HepG2 (cell line): ENCODE measurements at regions not wholly inside any gene's neighbourhood (a gene's known extent, or its start where the extent isn't known, plus 50 kb on each side); places are given as distances from the start of the nearest gene placed in this dataset.
A peak's percentile ranks its signal among the peaks of the same experiment; 100 is the strongest.

Experiments
- ATF1 ChIP-seq: IDR thresholded peaks from 2 replicates; pipeline ENCODE4 v1.6.1; 2016; ENCODE audit warnings: mild to moderate bottlenecking, control low read depth
- ATRX ChIP-seq: sonication (generic); formaldehyde crosslinking; IDR thresholded peaks from 2 replicates; pipeline ENCODE4 v1.4.0; 2020; ENCODE audit warnings: missing genetic modification reagents, borderline replicate concordance
- MAZ ChIP-seq, 2 experiments: sonication (generic) in 1 of 2; formaldehyde crosslinking in 1 of 2; IDR thresholded peaks; 2 replicates each; pipeline versions ENCODE4 v1.5.0 to v1.6.1; 2012 to 2020; ENCODE audit warnings: low read depth in 2 of 2, mild to moderate bottlenecking in 2 of 2, borderline replicate concordance in 1 of 2, improper control_type of control experiment in 1 of 2, low read length in 1 of 2, missing genetic modification reagents in 1 of 2, moderate library complexity in 1 of 2
- RORA ChIP-seq: sonication (generic); formaldehyde crosslinking; IDR thresholded peaks from 2 replicates; pipeline ENCODE4 v1.5.0; 2020; ENCODE audit warnings: mild to moderate bottlenecking, missing genetic modification reagents, moderate library complexity
- SOX6 ChIP-seq, 2 experiments: fragments of 450-650 bp in 1 of 2; sonication (generic) in 1 of 2; formaldehyde crosslinking in 1 of 2; IDR thresholded peaks; 2 replicates each; pipeline versions ENCODE4 v1.4.0 to v1.6.1; 2017 to 2020; ENCODE audit warnings: antibody characterized with exemption in 1 of 2, mild to moderate bottlenecking in 1 of 2, missing genetic modification reagents in 1 of 2
- ZNF274 ChIP-seq: sonication (generic); formaldehyde crosslinking; IDR thresholded peaks from 2 replicates; pipeline ENCODE4 v1.5.1; 2020; ENCODE audit warnings: mild to moderate bottlenecking, missing genetic modification reagents
- ZNF441 ChIP-seq: sonication (generic); formaldehyde crosslinking; IDR thresholded peaks from 2 replicates; pipeline ENCODE4 v1.7.0; 2021; ENCODE audit warnings: missing genetic modification reagents, borderline replicate concordance
- ZNF629 ChIP-seq: sonication (generic); formaldehyde crosslinking; conservative IDR thresholded peaks from 2 replicates; pipeline ENCODE4 v1.5.0; 2020; ENCODE audit warnings: missing genetic modification reagents
- ZNF7 ChIP-seq: IDR thresholded peaks from 2 replicates; pipeline ENCODE4 v1.6.1; 2016; ENCODE audit warnings: missing biosample characterization, missing genetic modification reagents
- ZNF746 ChIP-seq: sonication (generic); formaldehyde crosslinking; IDR thresholded peaks from 2 replicates; pipeline ENCODE4 v1.8.0; 2022; ENCODE audit warnings: mild to moderate bottlenecking, missing genetic modification reagents
- TF ChIP-seq, protein P1 (sequence below): sonication (generic); formaldehyde crosslinking; IDR thresholded peaks from 2 replicates; pipeline ENCODE4 v1.4.0; 2020; ENCODE audit warnings: missing genetic modification reagents
- TF ChIP-seq, protein P2 (sequence below): sonication (generic); formaldehyde crosslinking; IDR thresholded peaks from 2 replicates; pipeline ENCODE4 v1.4.0; 2020; ENCODE audit warnings: missing genetic modification reagents, borderline replicate concordance
- TF ChIP-seq, protein P3 (sequence below): IDR thresholded peaks from 2 replicates; pipeline ENCODE4 v1.6.1; 2016; ENCODE audit warnings: low read depth, borderline replicate concordance
- TF ChIP-seq, protein P4 (sequence below): sonication (generic); formaldehyde crosslinking; conservative IDR thresholded peaks from 2 replicates; pipeline ENCODE4 v1.4.0; 2020; ENCODE audit warnings: mild to moderate bottlenecking, missing genetic modification reagents, moderate library complexity
- TF ChIP-seq, protein P5 (sequence below): sonication (generic); formaldehyde crosslinking; conservative IDR thresholded peaks from 2 replicates; pipeline ENCODE4 v1.4.0; 2020; ENCODE audit warnings: missing genetic modification reagents
- TF ChIP-seq, protein P6 (sequence below): sonication (generic); formaldehyde crosslinking; IDR thresholded peaks from 2 replicates; pipeline ENCODE4 v1.4.0; 2020; ENCODE audit warnings: low read depth, mild to moderate bottlenecking, missing genetic modification reagents

DNA sequence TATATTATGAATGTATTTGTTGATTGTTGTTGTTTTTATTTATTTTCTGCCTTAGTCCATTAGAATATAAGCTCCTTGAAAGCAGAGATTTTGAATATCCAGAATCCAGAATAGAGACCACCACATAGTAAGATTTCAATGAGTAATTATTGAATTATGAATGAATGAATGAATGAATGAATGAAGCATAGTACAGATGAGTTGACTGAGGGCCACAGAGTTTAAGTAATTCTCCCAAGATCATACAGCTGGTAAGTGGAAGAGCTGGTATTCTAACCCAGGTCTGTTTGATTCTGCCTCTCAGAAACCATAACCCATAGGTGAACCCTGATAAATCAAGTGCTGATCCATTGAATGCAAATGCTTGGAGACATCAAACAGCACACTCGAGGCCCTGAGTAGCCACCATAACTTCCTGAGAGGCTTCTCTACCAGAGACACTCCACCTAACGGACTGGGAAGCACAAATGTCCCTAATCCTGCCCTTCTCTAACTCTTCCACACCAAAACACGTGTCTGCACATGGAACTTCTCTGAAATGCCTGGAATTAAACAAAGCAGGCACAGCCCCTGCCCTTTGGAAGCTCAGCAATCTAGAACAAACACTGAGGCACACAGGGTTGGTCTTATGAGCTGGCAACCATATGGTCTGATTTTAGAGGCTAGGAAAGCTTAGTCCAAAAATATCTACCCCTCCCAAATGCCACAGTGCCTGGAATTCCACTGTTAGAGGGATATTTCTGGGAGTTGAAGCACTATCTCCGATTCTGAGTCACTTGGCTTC, 190.1 kb downstream of the FOXO1 start (continued):
- TF ChIP-seq, protein P1, sequence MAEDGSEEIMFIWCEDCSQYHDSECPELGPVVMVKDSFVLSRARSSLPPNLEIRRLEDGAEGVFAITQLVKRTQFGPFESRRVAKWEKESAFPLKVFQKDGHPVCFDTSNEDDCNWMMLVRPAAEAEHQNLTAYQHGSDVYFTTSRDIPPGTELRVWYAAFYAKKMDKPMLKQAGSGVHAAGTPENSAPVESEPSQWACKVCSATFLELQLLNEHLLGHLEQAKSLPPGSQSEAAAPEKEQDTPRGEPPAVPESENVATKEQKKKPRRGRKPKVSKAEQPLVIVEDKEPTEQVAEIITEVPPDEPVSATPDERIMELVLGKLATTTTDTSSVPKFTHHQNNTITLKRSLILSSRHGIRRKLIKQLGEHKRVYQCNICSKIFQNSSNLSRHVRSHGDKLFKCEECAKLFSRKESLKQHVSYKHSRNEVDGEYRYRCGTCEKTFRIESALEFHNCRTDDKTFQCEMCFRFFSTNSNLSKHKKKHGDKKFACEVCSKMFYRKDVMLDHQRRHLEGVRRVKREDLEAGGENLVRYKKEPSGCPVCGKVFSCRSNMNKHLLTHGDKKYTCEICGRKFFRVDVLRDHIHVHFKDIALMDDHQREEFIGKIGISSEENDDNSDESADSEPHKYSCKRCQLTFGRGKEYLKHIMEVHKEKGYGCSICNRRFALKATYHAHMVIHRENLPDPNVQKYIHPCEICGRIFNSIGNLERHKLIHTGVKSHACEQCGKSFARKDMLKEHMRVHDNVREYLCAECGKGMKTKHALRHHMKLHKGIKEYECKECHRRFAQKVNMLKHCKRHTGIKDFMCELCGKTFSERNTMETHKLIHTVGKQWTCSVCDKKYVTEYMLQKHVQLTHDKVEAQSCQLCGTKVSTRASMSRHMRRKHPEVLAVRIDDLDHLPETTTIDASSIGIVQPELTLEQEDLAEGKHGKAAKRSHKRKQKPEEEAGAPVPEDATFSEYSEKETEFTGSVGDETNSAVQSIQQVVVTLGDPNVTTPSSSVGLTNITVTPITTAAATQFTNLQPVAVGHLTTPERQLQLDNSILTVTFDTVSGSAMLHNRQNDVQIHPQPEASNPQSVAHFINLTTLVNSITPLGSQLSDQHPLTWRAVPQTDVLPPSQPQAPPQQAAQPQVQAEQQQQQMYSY (CRISPR knock-in tag), result peak; percentile 55; the same call in 1 of the 2 replicates
- TF ChIP-seq, protein P2, sequence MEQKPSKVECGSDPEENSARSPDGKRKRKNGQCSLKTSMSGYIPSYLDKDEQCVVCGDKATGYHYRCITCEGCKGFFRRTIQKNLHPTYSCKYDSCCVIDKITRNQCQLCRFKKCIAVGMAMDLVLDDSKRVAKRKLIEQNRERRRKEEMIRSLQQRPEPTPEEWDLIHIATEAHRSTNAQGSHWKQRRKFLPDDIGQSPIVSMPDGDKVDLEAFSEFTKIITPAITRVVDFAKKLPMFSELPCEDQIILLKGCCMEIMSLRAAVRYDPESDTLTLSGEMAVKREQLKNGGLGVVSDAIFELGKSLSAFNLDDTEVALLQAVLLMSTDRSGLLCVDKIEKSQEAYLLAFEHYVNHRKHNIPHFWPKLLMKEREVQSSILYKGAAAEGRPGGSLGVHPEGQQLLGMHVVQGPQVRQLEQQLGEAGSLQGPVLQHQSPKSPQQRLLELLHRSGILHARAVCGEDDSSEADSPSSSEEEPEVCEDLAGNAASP (CRISPR knock-in tag), result 0 out of 2 replicates have a peak, but pooled peaks have one; percentile 27
- TF ChIP-seq ZNF746 (CRISPR knock-in tag) (no peak), ZNF7 (CRISPR knock-in tag) (peak; percentile 73), SOX6 (IDR thresholded peaks at IDR 0.05) (no peak), SOX6 (CRISPR knock-in tag; IDR thresholded peaks at IDR 0.05) (peak; percentile 62), ZNF629 (peak; percentile 58), ATRX (CRISPR knock-in tag) (no peak), RORA (CRISPR knock-in tag) (no peak), ZNF441 (CRISPR knock-in tag) (peak; percentile 50; the same call in 1 of the 2 replicates), MAZ (IDR thresholded peaks at IDR 0.05; ENCODE audit: borderline replicate concordance, low read depth, low read length) (no peak), MAZ (CRISPR knock-in tag; IDR thresholded peaks at IDR 0.05; ENCODE audit: low read depth) (no peak), ZNF274 (CRISPR knock-in tag) (no peak), ATF1 (CRISPR knock-in tag) (no peak)
- TF ChIP-seq, protein P3, sequence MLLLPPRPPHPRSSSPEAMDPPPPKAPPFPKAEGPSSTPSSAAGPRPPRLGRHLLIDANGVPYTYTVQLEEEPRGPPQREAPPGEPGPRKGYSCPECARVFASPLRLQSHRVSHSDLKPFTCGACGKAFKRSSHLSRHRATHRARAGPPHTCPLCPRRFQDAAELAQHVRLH, result peak; percentile 86; the same call in 1 of the 2 replicates
- TF ChIP-seq, protein P4, sequence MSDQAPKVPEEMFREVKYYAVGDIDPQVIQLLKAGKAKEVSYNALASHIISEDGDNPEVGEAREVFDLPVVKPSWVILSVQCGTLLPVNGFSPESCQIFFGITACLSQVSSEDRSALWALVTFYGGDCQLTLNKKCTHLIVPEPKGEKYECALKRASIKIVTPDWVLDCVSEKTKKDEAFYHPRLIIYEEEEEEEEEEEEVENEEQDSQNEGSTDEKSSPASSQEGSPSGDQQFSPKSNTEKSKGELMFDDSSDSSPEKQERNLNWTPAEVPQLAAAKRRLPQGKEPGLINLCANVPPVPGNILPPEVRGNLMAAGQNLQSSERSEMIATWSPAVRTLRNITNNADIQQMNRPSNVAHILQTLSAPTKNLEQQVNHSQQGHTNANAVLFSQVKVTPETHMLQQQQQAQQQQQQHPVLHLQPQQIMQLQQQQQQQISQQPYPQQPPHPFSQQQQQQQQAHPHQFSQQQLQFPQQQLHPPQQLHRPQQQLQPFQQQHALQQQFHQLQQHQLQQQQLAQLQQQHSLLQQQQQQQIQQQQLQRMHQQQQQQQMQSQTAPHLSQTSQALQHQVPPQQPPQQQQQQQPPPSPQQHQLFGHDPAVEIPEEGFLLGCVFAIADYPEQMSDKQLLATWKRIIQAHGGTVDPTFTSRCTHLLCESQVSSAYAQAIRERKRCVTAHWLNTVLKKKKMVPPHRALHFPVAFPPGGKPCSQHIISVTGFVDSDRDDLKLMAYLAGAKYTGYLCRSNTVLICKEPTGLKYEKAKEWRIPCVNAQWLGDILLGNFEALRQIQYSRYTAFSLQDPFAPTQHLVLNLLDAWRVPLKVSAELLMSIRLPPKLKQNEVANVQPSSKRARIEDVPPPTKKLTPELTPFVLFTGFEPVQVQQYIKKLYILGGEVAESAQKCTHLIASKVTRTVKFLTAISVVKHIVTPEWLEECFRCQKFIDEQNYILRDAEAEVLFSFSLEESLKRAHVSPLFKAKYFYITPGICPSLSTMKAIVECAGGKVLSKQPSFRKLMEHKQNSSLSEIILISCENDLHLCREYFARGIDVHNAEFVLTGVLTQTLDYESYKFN (CRISPR knock-in tag), result peak; percentile 74
- TF ChIP-seq, protein P5, sequence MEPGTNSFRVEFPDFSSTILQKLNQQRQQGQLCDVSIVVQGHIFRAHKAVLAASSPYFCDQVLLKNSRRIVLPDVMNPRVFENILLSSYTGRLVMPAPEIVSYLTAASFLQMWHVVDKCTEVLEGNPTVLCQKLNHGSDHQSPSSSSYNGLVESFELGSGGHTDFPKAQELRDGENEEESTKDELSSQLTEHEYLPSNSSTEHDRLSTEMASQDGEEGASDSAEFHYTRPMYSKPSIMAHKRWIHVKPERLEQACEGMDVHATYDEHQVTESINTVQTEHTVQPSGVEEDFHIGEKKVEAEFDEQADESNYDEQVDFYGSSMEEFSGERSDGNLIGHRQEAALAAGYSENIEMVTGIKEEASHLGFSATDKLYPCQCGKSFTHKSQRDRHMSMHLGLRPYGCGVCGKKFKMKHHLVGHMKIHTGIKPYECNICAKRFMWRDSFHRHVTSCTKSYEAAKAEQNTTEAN (CRISPR knock-in tag), result peak; percentile 48; the same call in 1 of the 2 replicates
- TF ChIP-seq, protein P6, sequence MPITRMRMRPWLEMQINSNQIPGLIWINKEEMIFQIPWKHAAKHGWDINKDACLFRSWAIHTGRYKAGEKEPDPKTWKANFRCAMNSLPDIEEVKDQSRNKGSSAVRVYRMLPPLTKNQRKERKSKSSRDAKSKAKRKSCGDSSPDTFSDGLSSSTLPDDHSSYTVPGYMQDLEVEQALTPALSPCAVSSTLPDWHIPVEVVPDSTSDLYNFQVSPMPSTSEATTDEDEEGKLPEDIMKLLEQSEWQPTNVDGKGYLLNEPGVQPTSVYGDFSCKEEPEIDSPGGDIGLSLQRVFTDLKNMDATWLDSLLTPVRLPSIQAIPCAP (CRISPR knock-in tag), result no peak
